A673 (cell line): ENCODE measurements at regions not wholly inside any gene's neighbourhood (a gene's known extent, or its start where the extent isn't known, plus 50 kb on each side); places are given as distances from the start of the nearest gene placed in this dataset.

ENCODE experiments used
- BruUV-seq: library from RNA; stranded (reverse); fragments of 400-500 nt; replicated peaks from 2 replicates; lab custom pipeline; 2021; lab: Mats Ljungman, UMichigan
- CTCF ChIA-PET: fragments of 300-600 bp; sonication (Branson Sonifier 250); formaldehyde crosslinking; loops from one replicate; lab custom pipeline; 2022; ENCODE audit warnings: antibody characterized with exemption; lab: Charles Lee
- POLR2A ChIA-PET: fragments of 300-600 bp; sonication (Branson Sonifier 250); formaldehyde crosslinking; loops from one replicate; lab custom pipeline; 2022; ENCODE audit warnings: antibody characterized with exemption; ENCODE audit not compliant: low non-redundant PET; lab: Charles Lee
- DNase-seq: peaks from one replicate; pipeline ENCODE4 v3.0.0-alpha.2; 2015; ENCODE audit warnings: low spot score
- H3K27ac ChIP-seq: fragments of 200-600 bp; sonication (generic); 2 replicates; pipeline ENCODE4 v1.5.1; 2016; ENCODE audit warnings: mixed run types, low read depth, mild to moderate bottlenecking, mixed read lengths, antibody characterized with exemption, low read length; ENCODE audit not compliant: poor library complexity, severe bottlenecking
- H3K27me3 ChIP-seq: fragments of 200-600 bp; sonication (generic); replicated peaks from 2 replicates; pipeline ENCODE4 v1.6.1; 2017; ENCODE audit warnings: mixed run types, low read depth, mild to moderate bottlenecking, mixed read lengths, antibody characterized with exemption, low read length; ENCODE audit not compliant: insufficient read depth, poor library complexity
- H3K36me3 ChIP-seq: fragments of 200-600 bp; sonication (generic); 2 replicates; pipeline ENCODE4 v1.6.1; 2016; ENCODE audit warnings: mixed run types, mild to moderate bottlenecking, mixed read lengths, antibody characterized with exemption, low read length; ENCODE audit not compliant: insufficient read depth, poor library complexity, severe bottlenecking
- H3K4me1 ChIP-seq: fragments of 200-600 bp; sonication (generic); 2 replicates; pipeline ENCODE4 v1.6.1; 2017; ENCODE audit warnings: mixed run types, mild to moderate bottlenecking, mixed read lengths, antibody characterized with exemption, low read length; ENCODE audit not compliant: insufficient read depth, poor library complexity, severe bottlenecking
- H3K4me3 ChIP-seq: fragments of 200-600 bp; sonication (generic); 2 replicates; pipeline ENCODE4 v1.5.1; 2016; ENCODE audit warnings: low read depth, mixed run types, mild to moderate bottlenecking, mixed read lengths, low read length; ENCODE audit not compliant: poor library complexity, severe bottlenecking
- H3K9me3 ChIP-seq: fragments of 200-600 bp; sonication (generic); 2 replicates; pipeline ENCODE4 v1.6.1; 2016; ENCODE audit warnings: mixed run types, low read depth, mild to moderate bottlenecking, mixed read lengths, antibody characterized with exemption, low read length; ENCODE audit not compliant: poor library complexity, severe bottlenecking
- CTCF ChIP-seq: fragments of 300-800, 200-600 bp; sonication (generic); conservative IDR thresholded peaks from 2 replicates; pipeline ENCODE4 v1.5.1; 2017; ENCODE audit warnings: low read depth, mild to moderate bottlenecking, antibody characterized with exemption, low read length, moderate library complexity, mixed read lengths
- EZH2 ChIP-seq: fragments of 200-600 bp; sonication (generic); IDR thresholded peaks from 2 replicates; pipeline ENCODE4 v1.6.1; 2017; ENCODE audit warnings: borderline replicate concordance, low read depth, mild to moderate bottlenecking, mixed read lengths, antibody characterized with exemption, low read length; ENCODE audit not compliant: poor library complexity, severe bottlenecking
- intact Hi-C: fragments of 100-400 bp; cut with micrococcal nuclease; formaldehyde crosslinking; loops from one replicate; pipeline ENCODE4 v1.10.0; 2022; ENCODE audit not compliant: unreplicated experiment

GRCh38 chr13:104376588-104376987 is 1310.4 kb upstream of the SLC10A2 start:
- ChIA-PET CTCF (no interaction called here), POLR2A (no interaction called here)
- Histone ChIP-seq H3K27ac (no peak overlapping the region), H3K27me3 (peaks cover 3% of the 10 kb centered on the region), H3K9me3 (no peaks in the 10 kb centered on the region), H3K4me3 (no peak overlapping the region), H3K36me3 (no peaks in the 10 kb centered on the region), H3K4me1 (no peaks in the 10 kb centered on the region)
- TF ChIP-seq CTCF = no peak
- TF ChIP-seq EZH2 = no peak
- no TSS peak for BruUV-seq
- intact Hi-C loops = no loop called here
- DNase-seq = no peak

GRCh38 chr13:104375614-104376013 is 1309.4 kb upstream of the SLC10A2 start:
- TF ChIP-seq CTCF (no peak), EZH2 (no peak)
- intact Hi-C loops = no loop called here

GRCh38 chr13:104372095-104372655 is 1306.0 kb upstream of the SLC10A2 start:
- Histone ChIP-seq H3K4me1 (no peaks in the 10 kb centered on the region), H3K4me3 (no peak overlapping the region), H3K27me3 (peaks cover 6% of the 10 kb centered on the region), H3K36me3 (no peaks in the 10 kb centered on the region), H3K27ac (no peak overlapping the region), H3K9me3 (no peaks in the 10 kb centered on the region)
- CTCF ChIA-PET = no interaction called here
- TF ChIP-seq CTCF (no peak), EZH2 (no peak)
- no peak for DNase-seq
- BruUV-seq = no TSS peak
- intact Hi-C loops = no loop called here
- POLR2A ChIA-PET = no interaction called here

More at GRCh38 chr13:104375614-104376013, 1309.4 kb upstream of the SLC10A2 start:
- BruUV-seq = no TSS peak
- Histone ChIP-seq H3K27me3 (peaks cover 3% of the 10 kb centered on the region), H3K4me1 (no peaks in the 10 kb centered on the region), H3K4me3 (no peak overlapping the region), H3K27ac (no peak overlapping the region), H3K9me3 (no peaks in the 10 kb centered on the region), H3K36me3 (no peaks in the 10 kb centered on the region)
- CTCF ChIA-PET = no interaction called here
- DNase-seq = no peak
- POLR2A ChIA-PET = no interaction called here
